HL-60 (cell line): ENCODE measurements at regions not wholly inside any gene's neighbourhood (a gene's known extent, or its start where the extent isn't known, plus 50 kb on each side); places are given as distances from the start of the nearest gene placed in this dataset.

Experiments used
- CTCF ChIP-seq: IDR thresholded peaks from one replicate; pipeline ENCODE4 v1.5.1; 2011; ENCODE audit warnings: low read length, control low read depth, inconsistent platforms; ENCODE audit not compliant: insufficient read depth
- POLR2AphosphoS5 ChIP-seq: IDR thresholded peaks from 2 replicates; pipeline ENCODE4 v1.6.1; 2012; ENCODE audit warnings: low read depth
- REST ChIP-seq: IDR thresholded peaks from 2 replicates; pipeline ENCODE4 v1.6.1; 2012; ENCODE audit warnings: low read depth; ENCODE audit not compliant: insufficient replicate concordance
- SPI1 ChIP-seq: IDR thresholded peaks from 2 replicates; pipeline ENCODE4 v1.6.1; 2012; ENCODE audit warnings: low read depth, mild to moderate bottlenecking, borderline replicate concordance

GRCh38 chr12:20128928-20129327, 239.4 kb upstream of the PDE3A start:
- no peak for TF ChIP-seq CTCF
- TF ChIP-seq POLR2AphosphoS5 = no peak
- no peak for TF ChIP-seq SPI1
- TF ChIP-seq REST = no peak
